HepG2 (cell line): ENCODE measurements at regions not wholly inside any gene's neighbourhood (a gene's known extent, or its start where the extent isn't known, plus 50 kb on each side); places are given as distances from the start of the nearest gene placed in this dataset.

Experiments used
- ATAC-seq: fragments of 200-7000 bp; cut with Tn5 transposase; 3 replicates; pipeline ENCODE4 v1.9.1; 2020; ENCODE audit warnings: mild to moderate bottlenecking, moderate library complexity
- BruUV-seq: library from RNA; stranded (reverse); fragments of 400-500 nt; replicated peaks from 2 replicates; lab custom pipeline; 2021; lab: Mats Ljungman, UMichigan
- CTCF ChIA-PET: fragments of 300-600 bp; formaldehyde crosslinking; extraction: SDS; loops from one replicate; lab custom pipeline; 2021; ENCODE audit warnings: low total read pairs, inconsistent platforms, low intra/inter-chr PET ratio; lab: Yijun Ruan, JAX
- POLR2A ChIA-PET: fragments of 350-600 bp; sonication (Branson Sonifier 250); formaldehyde crosslinking; loops from one replicate; lab custom pipeline; 2020; ENCODE audit warnings: antibody characterized with exemption, inconsistent platforms; lab: Yijun Ruan, JAX
- DNase-seq: peaks from one replicate; pipeline ENCODE4 v3.0.0-alpha.2; 2015; ENCODE audit warnings: low spot score
- FAIRE-seq: peaks from 3 replicates; lab custom pipeline; 2011; peaks lifted over from hg19 to GRCh38; lab: Jason Lieb, UNC
- H2AFZ ChIP-seq: one replicate; pipeline ENCODE4 v1.6.1; 2011; ENCODE audit warnings: low read length, inconsistent platforms
- H3K27ac ChIP-seq: fragments of 300-600 bp; 3 replicates; pipeline ENCODE4 v1.8.0; 2011; ENCODE audit warnings: mixed run types, mild to moderate bottlenecking, mixed read lengths, low read length, inconsistent platforms; ENCODE audit not compliant: insufficient read depth; ENCODE audit errors: extremely low read length
- H3K27me3 ChIP-seq, 2 experiments: fragments of 200-600 bp in 1 of 2; 2 replicates in 1 of 2; 3 replicates in 1 of 2; pipeline versions ENCODE4 v1.6.0 to v1.8.0; 2011; ENCODE audit warnings: low read length in 2 of 2, mild to moderate bottlenecking in 2 of 2, moderate library complexity in 2 of 2, inconsistent platforms in 1 of 2; ENCODE audit not compliant: insufficient read depth in 2 of 2, control insufficient read depth in 1 of 2
- H3K36me3 ChIP-seq, 2 experiments: fragments of 200-600 bp in 1 of 2; replicated peaks in 1 of 2; 2 replicates in 1 of 2; 3 replicates in 1 of 2; pipeline versions ENCODE4 v1.5.1 to v1.8.0; 2011; ENCODE audit warnings: low read length in 2 of 2, inconsistent platforms in 1 of 2; ENCODE audit not compliant: insufficient read depth in 2 of 2, control insufficient read depth in 1 of 2
- H3K4me1 ChIP-seq: 2 replicates; pipeline ENCODE4 v1.5.1; 2012; ENCODE audit warnings: low read length, inconsistent platforms; ENCODE audit not compliant: insufficient read depth
- H3K4me2 ChIP-seq: 2 replicates; pipeline ENCODE4 v1.6.0; 2011; ENCODE audit warnings: low read depth, low read length, inconsistent platforms
- H3K4me3 ChIP-seq, 3 experiments: fragments of 200-600 bp in 1 of 3; sonication (generic), shearing (Covaris generic) in 1 of 3; replicated peaks in 1 of 3; 2 replicates each; pipeline ENCODE4 v1.5.1; 2011 to 2016; ENCODE audit warnings: low read length in 3 of 3, inconsistent platforms in 2 of 3, low read depth in 2 of 3, mild to moderate bottlenecking in 2 of 3, control low read depth in 1 of 3, mixed read lengths in 1 of 3; ENCODE audit not compliant: insufficient read depth in 1 of 3
- H3K79me2 ChIP-seq: one replicate; pipeline ENCODE4 v1.6.1; 2011; ENCODE audit warnings: low read length, inconsistent platforms; ENCODE audit not compliant: insufficient read depth
- H3K9ac ChIP-seq: 2 replicates; pipeline ENCODE4 v1.6.0; 2011; ENCODE audit warnings: mild to moderate bottlenecking, low read depth, low read length, inconsistent platforms; ENCODE audit not compliant: insufficient read depth
- H3K9me3 ChIP-seq: 2 replicates; pipeline ENCODE4 v1.5.1; 2012; ENCODE audit warnings: mild to moderate bottlenecking, low read length
- H4K20me1 ChIP-seq: 2 replicates; pipeline ENCODE4 v1.6.0; 2011; ENCODE audit warnings: inconsistent platforms, mild to moderate bottlenecking, low read length, moderate library complexity; ENCODE audit not compliant: insufficient read depth
- ATRX ChIP-seq: sonication (generic); formaldehyde crosslinking; IDR thresholded peaks from 2 replicates; pipeline ENCODE4 v1.4.0; 2020; ENCODE audit warnings: missing genetic modification reagents, borderline replicate concordance
- NFE2L1 ChIP-seq: sonication (generic); formaldehyde crosslinking; IDR thresholded peaks from 2 replicates; pipeline ENCODE4 v1.4.0; 2020; ENCODE audit warnings: missing genetic modification reagents, mild to moderate bottlenecking, borderline replicate concordance
- NFIC ChIP-seq: IDR thresholded peaks from 2 replicates; pipeline ENCODE4 v1.6.1; 2012; ENCODE audit warnings: mild to moderate bottlenecking, low read length, inconsistent platforms
- SATB2 ChIP-seq: sonication (generic); formaldehyde crosslinking; IDR thresholded peaks from 2 replicates; pipeline ENCODE4 v1.5.0; 2020; ENCODE audit warnings: missing genetic modification reagents
- ZSCAN25 ChIP-seq: sonication (generic); formaldehyde crosslinking; IDR thresholded peaks from 2 replicates; pipeline ENCODE4 v1.8.0; 2022; ENCODE audit warnings: mild to moderate bottlenecking, missing genetic modification reagents
- WGBS: methylation state at CpG from one replicate; pipeline ENCODE4 v1.1.6; 2017; ENCODE audit warnings: low lambda C conversion rate; 5-methylcytosine and 5-hydroxymethylcytosine counted together
- in situ Hi-C: cut with HindIII; loops from 2 replicates; pipeline ENCODE4 v1.10.0; 2017; ENCODE audit warnings: low pct_unique_long_range_greater_than_20kb; ENCODE audit not compliant: extremely low pct_ligation_motif_present
- intact Hi-C: fragments of 100-400 bp; cut with micrococcal nuclease; formaldehyde crosslinking; loops from one replicate; pipeline ENCODE4 v1.10.0; 2022; ENCODE audit not compliant: unreplicated experiment
- TF ChIP-seq, protein P1 (sequence below): IDR thresholded peaks from 2 replicates; pipeline ENCODE4 v1.6.1; 2016; ENCODE audit warnings: missing compliant biosample characterization, missing genetic modification reagents, borderline replicate concordance
- TF ChIP-seq, protein P2 (sequence below), 2 experiments: IDR thresholded peaks; 2 replicates each; pipeline ENCODE4 v1.6.1; 2011 to 2012; ENCODE audit warnings: low read length in 2 of 2, borderline replicate concordance in 1 of 2, low read depth in 1 of 2, mild to moderate bottlenecking in 1 of 2, moderate library complexity in 1 of 2

DNA sequence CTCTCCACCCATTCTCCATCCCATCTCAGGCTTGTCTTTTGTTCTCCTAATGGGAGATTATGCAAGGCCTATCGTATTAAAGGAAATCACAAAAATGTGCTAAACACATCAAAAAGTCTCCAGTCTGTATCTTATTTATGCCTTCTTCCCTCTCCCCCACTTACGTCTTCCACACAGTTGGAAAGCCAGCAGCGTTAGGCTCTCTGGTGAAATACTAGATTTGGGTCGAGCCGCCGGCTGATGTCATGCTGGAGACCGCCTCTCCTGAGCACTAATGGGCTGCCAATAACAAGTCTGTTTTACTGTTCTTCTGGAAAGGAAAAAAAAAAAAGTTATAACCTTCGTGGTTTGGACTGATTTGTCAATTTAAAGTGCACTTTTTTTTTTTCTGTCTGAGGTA, 182.7 kb upstream of the SIX2 start:
- H3K9ac ChIP-seq, result no peak overlapping the region
- in situ Hi-C loops, result no loop called here
- no peak for ATAC-seq
- no peak overlapping the region for H3K4me2 ChIP-seq
- no peak for FAIRE-seq
- no peak overlapping the region for H3K4me3 ChIP-seq
- no peak for DNase-seq
- no peak overlapping the region for H3K27ac ChIP-seq
- 60% methylated on average over 8 of the region's 8 CpGs for WGBS
- TF ChIP-seq SATB2 (CRISPR knock-in tag), result no peak
- TF ChIP-seq, protein P1, sequence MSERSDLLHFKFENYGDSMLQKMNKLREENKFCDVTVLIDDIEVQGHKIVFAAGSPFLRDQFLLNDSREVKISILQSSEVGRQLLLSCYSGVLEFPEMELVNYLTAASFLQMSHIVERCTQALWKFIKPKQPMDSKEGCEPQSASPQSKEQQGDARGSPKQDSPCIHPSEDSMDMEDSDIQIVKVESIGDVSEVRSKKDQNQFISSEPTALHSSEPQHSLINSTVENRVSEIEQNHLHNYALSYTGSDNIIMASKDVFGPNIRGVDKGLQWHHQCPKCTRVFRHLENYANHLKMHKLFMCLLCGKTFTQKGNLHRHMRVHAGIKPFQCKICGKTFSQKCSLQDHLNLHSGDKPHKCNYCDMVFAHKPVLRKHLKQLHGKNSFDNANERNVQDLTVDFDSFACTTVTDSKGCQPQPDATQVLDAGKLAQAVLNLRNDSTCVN (CRISPR knock-in tag), result no peak
- TF ChIP-seq NFIC, result no peak
- TF ChIP-seq, protein P2, sequence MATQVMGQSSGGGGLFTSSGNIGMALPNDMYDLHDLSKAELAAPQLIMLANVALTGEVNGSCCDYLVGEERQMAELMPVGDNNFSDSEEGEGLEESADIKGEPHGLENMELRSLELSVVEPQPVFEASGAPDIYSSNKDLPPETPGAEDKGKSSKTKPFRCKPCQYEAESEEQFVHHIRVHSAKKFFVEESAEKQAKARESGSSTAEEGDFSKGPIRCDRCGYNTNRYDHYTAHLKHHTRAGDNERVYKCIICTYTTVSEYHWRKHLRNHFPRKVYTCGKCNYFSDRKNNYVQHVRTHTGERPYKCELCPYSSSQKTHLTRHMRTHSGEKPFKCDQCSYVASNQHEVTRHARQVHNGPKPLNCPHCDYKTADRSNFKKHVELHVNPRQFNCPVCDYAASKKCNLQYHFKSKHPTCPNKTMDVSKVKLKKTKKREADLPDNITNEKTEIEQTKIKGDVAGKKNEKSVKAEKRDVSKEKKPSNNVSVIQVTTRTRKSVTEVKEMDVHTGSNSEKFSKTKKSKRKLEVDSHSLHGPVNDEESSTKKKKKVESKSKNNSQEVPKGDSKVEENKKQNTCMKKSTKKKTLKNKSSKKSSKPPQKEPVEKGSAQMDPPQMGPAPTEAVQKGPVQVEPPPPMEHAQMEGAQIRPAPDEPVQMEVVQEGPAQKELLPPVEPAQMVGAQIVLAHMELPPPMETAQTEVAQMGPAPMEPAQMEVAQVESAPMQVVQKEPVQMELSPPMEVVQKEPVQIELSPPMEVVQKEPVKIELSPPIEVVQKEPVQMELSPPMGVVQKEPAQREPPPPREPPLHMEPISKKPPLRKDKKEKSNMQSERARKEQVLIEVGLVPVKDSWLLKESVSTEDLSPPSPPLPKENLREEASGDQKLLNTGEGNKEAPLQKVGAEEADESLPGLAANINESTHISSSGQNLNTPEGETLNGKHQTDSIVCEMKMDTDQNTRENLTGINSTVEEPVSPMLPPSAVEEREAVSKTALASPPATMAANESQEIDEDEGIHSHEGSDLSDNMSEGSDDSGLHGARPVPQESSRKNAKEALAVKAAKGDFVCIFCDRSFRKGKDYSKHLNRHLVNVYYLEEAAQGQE (IDR thresholded peaks at IDR 0.05; ENCODE audit: borderline replicate concordance in 1 of 2, low read depth in 1 of 2, low read length in 2 of 2), result no peak
- TF ChIP-seq ATRX, result no peak
- TF ChIP-seq NFE2L1, result no peak
- TF ChIP-seq ZSCAN25 (CRISPR knock-in tag), result no peak
- TF ChIP-seq, all 625 proteins: peak for 0
- no peaks in the 10 kb centered on the region for H3K9me3 ChIP-seq
- CTCF ChIA-PET, result no interaction called here
- POLR2A ChIA-PET, result no interaction called here
- peaks cover 0 to 8% of the 10 kb centered on the region in 2 experiments; a peak in 2 of 5 replicates for H3K27me3 ChIP-seq
- H3K79me2 ChIP-seq, result no peaks in the 10 kb centered on the region
- intact Hi-C loops, result no loop called here
- BruUV-seq, result no TSS peak
- no peaks in the 10 kb centered on the region for H3K4me1 ChIP-seq
- no peaks in the 10 kb centered on the region for H3K36me3 ChIP-seq
- H2AFZ ChIP-seq, result no peak overlapping the region
- no peaks in the 10 kb centered on the region for H4K20me1 ChIP-seq
